GM10248 (cell line): ENCODE measurements at regions not wholly inside any gene's neighbourhood (a gene's known extent, or its start where the extent isn't known, plus 50 kb on each side); places are given as distances from the start of the nearest gene placed in this dataset.
"Not testable (repeated sequence)": the region's sequence is repeated elsewhere in the genome, so short reads cannot be mapped to it uniquely, and the experiment has no call there.

Source experiments
- CTCF ChIA-PET: fragments of 300-600 bp; sonication (Branson Sonifier 250); formaldehyde crosslinking; extraction: SDS; loops from one replicate; lab custom pipeline; 2021; ENCODE audit warnings: antibody characterized with exemption; lab: Yijun Ruan, JAX
- POLR2A ChIA-PET: fragments of 350-650 bp; sonication (Branson Sonifier 250); formaldehyde crosslinking; extraction: SDS; loops from one replicate; lab custom pipeline; 2020; ENCODE audit warnings: antibody characterized with exemption; lab: Yijun Ruan, JAX
- DNase-seq: peaks from one replicate; pipeline ENCODE4 v3.0.0; 2012; ENCODE audit errors: extremely low spot score
- CTCF ChIP-seq: IDR thresholded peaks from 2 replicates; pipeline ENCODE4 v1.5.1; 2012; ENCODE audit warnings: mild to moderate bottlenecking, low read depth; ENCODE audit errors: extremely low read depth, missing control alignments, control extremely low read depth

DNA sequence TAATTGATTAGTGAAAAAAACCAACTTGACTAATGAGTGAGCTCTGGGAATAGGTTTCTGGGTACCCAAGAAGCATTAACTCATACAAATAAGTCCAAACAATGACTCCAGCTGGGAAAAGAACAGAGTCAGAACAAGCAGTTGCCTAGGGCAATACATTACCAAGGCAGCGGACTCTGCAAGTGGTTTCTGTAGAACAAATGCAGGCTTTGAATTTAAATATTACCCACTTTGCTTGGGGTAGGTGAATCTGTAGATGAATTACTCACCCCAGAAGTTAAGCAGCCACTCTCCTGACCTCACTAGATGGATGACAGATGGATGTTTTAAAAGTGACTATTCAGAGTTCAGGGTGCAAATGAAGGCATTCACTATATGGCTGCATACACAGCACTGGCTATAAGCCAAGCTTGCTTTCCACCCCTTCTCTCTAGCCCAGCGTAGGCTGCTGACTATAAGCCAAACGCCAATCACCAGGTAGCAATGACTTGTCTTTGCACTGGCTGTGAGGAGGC lies 73.1 kb upstream of the BHLHE40 start:
- POLR2A ChIA-PET = no interaction called here
- TF ChIP-seq CTCF = no peak
- CTCF ChIA-PET = interaction anchor here (0.6 to 1.5 kb wide), 4 partner anchors 9 to 40 kb away, joined by 3 to 4 read pairs (median 4); no protein-coding TSS in a partner anchor
- no peak for DNase-seq

GRCh38 chr3:4907050-4907449 lies 72.2 kb upstream of the BHLHE40 start:
- ChIA-PET CTCF (interaction anchor here (1.2 to 1.5 kb wide), 2 partner anchors 9 to 36 kb away, joined by 3 to 5 read pairs; no protein-coding TSS in a partner anchor), POLR2A (no interaction called here)
- no peak for DNase-seq
- no peak for TF ChIP-seq CTCF

DNA sequence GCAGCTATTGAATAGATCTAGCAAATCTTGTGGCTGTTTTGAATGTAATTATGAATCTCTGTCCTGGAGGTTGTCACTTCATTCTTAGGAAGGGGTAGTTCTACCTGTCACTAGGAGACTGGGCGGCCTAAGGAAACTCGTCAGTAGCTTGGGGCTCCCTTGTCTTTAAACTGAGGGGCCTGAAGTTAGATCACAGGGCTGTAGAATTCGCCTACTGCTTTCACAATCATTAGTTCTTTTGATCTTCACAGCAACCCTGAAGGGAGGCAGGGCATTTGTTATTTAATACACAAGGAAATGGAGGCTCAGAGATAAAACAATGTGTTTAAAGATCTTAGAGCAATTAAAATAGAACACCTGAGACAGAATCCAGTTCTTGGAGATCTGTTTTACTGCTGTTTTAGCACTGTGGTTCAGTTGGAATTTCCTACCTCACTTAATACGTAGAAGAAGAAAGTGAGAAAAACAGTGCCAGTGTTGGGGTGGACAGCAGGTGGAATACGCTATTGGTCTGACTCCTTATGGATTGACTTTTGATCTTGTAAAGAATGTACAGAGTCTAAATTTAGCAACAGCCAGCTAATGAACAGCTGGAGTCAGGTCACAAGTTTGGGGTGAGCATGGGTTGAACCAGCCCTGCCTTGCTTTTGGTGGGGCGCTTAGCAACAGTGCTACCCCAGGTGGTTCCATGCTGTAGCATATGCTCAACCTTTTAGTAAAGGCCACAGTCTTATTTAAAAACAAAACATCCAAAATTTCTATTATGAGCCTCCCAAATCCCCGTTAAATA lies 71.4 kb upstream of the BHLHE40 start:
- ChIA-PET POLR2A (no interaction called here), CTCF (interaction anchor here (1.1 to 1.5 kb wide), 2 partner anchors 9 to 64 kb away, joined by 3 to 5 read pairs; no protein-coding TSS in a partner anchor)
- DNase-seq = no peak
- TF ChIP-seq CTCF = no peak

- no peak for DNase-seq
- no peak for TF ChIP-seq CTCF
- ChIA-PET CTCF (interaction anchor here (1.1 kb wide), 1 partner anchor 65 kb away, joined by 3 read pairs; no protein-coding TSS in a partner anchor), POLR2A (no interaction called here)
Observed at GRCh38 chr3:4908433-4909156, 70.6 kb upstream of the BHLHE40 start.

DNA sequence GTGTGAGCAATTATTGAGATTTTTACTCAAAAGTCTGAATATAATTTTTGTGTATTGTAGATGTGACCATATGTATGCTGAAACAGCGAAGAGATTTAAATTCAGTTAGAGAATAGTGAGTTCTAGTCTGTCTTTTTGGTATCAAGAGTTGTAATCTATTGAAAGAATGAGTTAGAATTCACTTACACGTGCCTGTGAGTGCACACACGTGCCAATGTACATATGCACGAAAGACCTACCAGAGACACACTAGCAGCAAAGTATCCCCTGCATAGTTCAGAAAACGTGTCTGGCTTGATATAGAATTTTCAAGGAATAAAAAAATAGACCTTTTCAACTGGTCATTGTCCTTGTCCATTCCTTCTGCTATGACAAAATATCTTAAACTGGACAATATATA lies 64.8 kb upstream of the BHLHE40 start:
- CTCF ChIA-PET = interaction anchor here (1.8 to 1.9 kb wide), 2 partner anchors 9 to 18 kb away, joined by 4 read pairs; no protein-coding TSS in a partner anchor
- no peak for DNase-seq
- POLR2A ChIA-PET = no interaction called here
- TF ChIP-seq CTCF = no peak

- DNase-seq, POLR2A ChIA-PET, CTCF ChIA-PET: not testable (repeated sequence)
Observed at GRCh38 chr3:4921589-4921988, 57.6 kb upstream of the BHLHE40 start.
